ENCODE measurements at regions not wholly inside any gene's neighbourhood (a gene's known extent, or its start where the extent isn't known, plus 50 kb on each side); places are given as distances from the start of the nearest gene placed in this dataset.

DNA sequence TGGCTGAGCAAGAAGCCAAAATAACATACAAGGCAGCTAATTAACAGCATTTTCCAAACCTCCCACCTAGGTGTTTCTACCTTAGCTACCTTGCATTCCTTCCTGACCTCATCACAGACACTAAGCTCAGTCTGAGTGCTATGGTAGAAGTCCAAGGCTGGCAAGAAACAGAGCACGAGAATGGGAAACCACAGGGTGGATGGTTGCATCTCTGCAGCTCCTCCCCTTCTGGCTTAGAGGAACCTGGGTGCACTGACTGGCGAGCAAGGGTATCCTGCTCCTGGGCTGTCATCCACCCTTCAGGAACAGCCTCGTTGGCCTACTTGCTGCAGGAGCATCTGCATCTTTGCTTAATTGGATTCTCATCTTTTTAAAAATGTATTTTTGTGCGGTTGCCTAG is 73.1 kb upstream of the KIRREL3 start:
- TF ChIP-seq CTCF (IDR thresholded peaks at IDR 0.05) (no peak), EZH2 (IDR thresholded peaks at IDR 0.05; ENCODE audit: borderline replicate concordance, insufficient read depth, low read depth, low read length, poor library complexity, severe bottlenecking) (no peak)

Data from B cell (primary cell).